HG03520 (cell line): ENCODE measurements at regions not wholly inside any gene's neighbourhood (a gene's known extent, or its start where the extent isn't known, plus 50 kb on each side); places are given as distances from the start of the nearest gene placed in this dataset.

Source experiments
- ATAC-seq: cut with Tn5 transposase; IDR thresholded peaks from one replicate; pipeline ENCODE4 v1.9.1; 2021; ENCODE audit warnings: mild to moderate bottlenecking, moderate library complexity; ENCODE audit not compliant: unreplicated experiment

DNA sequence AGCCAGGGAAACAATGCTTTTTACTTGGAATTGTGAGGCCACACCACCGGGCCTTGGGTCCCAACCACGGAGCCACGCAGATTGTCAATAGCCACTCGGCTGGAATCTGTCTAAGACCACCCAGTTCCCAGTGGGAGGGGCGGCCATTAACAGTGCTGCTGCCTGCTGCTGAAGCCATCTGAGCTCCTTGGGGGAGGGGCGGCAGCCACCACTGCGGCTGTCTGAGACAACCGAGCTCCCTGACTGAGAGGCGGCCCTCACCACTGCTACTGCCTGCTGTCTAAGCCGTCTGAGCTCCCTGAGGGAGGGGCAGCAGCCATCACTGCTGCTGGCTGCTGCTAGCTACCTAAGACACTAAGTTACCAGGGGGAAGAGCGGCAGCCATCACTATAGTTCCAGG, 64.3 kb downstream of the DMRTA2 start:
- no peak for ATAC-seq

DNA sequence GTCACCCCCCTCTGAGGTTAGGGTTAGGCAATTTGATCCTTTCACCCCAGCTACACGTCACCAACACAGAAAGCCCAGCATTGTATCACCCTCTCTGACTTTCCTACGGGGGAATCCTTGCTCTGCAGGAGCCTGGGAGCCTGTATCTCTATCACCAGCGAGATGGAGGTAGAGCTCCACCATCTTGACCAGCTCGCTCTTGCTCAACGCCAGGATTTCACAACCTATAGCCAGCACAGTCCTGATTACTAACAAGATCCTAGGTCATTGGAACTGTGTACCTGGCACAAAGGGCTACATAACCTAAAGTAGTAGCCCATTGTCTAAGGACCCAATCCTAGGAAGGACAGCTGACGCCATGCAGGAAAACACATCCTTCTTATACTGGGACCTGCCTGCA, 66.1 kb downstream of the DMRTA2 start:
- no peak for ATAC-seq

GRCh38 chr1:50354813-50355212, 68.4 kb downstream of the DMRTA2 start:
- ATAC-seq = no peak

DNA sequence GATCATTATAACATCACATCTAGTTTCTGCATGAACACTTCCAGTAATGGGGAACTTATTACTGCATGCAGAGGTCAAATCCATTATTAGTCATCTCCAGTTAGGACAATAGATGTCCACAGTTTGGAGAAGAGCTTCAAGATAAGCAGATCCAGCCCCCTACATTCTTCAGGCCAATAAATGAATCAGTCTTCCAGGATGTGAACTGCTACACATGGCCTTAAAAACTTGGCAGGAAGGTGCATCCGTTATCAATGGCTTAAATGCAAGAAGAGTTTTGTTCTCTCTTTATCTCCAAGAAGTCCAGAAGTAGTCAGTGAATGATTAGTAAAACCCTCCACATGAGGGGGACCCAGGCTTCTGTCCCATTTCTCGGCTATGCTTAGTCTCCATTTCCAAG, 70.8 kb downstream of the DMRTA2 start:
- ATAC-seq = no peak

- ATAC-seq = no peak
Measured at GRCh38 chr1:50350868-50351267, 72.4 kb downstream of the DMRTA2 start.

GRCh38 chr1:50350421-50350820, 72.8 kb downstream of the DMRTA2 start:
- ATAC-seq = no peak

- no peak for ATAC-seq
Measured at GRCh38 chr1:50349242-50349565, 74.0 kb downstream of the DMRTA2 start.

DNA sequence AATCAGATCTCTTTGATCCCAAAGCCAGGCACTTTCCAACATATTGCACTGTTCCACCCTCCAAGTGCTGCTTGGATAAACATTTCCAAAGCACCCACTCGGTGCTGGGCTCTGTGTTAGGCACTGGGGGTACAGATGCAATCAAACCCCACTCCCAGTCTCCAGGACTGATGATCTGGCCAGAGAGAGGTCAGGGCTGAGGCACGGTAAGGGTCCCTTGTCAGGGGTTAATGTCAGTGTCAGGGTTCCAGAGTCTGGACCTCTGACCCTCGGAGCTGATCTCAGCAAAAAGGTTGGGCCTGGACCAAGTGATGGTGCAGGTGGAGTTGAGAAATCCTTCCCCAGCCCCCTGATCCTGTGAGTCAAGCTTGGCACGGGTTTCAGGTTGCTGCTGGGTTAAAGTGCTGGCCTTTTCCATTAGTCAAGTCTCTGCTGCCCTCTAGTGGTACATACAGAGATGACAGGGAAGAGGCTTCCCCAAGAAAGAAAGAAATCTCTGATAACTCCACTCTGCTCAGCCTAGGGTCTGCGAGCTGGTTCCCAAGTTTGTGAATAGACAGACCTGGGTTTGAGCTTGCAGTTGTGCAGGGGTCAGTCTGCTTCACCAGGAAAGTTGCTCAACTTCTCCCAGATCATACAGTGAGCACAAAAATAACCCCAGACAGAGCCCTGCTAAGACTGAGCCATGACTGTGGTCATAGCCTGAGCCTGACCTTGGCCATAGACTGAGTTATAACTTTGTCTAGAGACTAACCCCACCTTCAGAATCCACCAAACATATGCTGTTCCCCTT, 74.6 kb downstream of the DMRTA2 start:
- ATAC-seq = peak; percentile 67

DNA sequence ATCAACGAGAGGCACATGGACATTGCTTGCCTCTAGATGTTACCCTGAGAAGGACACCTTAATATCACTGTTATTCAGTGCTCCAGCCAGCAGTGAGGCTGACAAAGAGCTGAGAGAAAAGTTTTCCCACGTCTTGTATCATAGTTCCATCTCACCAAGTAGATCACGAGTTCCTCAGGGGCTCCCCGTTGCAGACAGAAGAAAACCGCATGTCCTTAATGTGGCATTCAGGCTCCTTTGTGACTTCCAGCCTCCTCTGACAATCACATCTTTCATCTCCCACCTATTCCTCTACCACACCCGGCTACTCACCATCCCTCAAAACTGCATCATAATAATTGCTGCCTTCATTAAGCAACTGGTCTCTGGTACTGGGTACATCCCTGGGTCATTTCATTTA, 75.3 kb downstream of the DMRTA2 start:
- ATAC-seq = no peak

- no peak for ATAC-seq
Measured at GRCh38 chr1:50346621-50347020, 76.6 kb downstream of the DMRTA2 start.

DNA sequence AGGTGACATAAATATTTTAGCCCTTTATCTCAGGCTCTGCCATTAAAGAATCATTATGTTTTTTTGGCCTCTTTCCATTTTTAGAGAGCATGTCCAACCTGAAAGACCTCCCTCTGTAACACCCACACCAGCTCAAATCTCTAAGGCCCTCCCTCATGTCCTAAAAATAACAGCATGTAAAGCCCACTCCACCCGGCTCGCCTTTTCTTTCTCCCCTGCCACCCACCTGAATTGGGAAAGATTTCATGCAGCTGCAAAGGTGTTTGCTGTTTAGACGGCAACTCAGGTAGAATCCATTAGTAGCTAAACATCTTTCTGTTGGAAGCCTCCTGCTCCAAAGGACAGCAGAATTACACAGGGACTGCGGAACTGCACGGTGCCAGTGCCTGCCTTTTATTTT, 79.9 kb downstream of the DMRTA2 start:
- ATAC-seq = no peak

GRCh38 chr1:50342525-50342924, 80.7 kb downstream of the DMRTA2 start:
- ATAC-seq = no peak

DNA sequence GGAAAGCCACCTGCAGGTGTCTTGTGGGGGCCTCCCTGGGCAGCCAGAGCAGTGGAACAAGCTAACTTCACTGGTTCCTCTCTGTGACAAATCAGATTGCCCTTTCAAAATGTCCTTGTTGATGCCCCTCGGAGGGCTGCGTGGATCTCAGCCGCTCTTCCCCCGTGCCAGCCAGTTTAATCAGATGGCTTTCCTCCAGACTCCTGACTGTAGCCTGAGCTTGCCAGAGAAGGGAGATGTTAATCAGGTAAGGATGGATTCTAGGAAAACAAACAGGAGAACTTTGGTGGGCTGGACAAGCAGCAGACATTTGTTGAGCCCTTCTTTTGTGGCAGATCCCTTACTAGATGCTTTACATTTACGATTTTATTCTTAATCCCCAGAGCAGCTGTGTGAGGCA, 88.2 kb downstream of the DMRTA2 start:
- ATAC-seq = no peak

DNA sequence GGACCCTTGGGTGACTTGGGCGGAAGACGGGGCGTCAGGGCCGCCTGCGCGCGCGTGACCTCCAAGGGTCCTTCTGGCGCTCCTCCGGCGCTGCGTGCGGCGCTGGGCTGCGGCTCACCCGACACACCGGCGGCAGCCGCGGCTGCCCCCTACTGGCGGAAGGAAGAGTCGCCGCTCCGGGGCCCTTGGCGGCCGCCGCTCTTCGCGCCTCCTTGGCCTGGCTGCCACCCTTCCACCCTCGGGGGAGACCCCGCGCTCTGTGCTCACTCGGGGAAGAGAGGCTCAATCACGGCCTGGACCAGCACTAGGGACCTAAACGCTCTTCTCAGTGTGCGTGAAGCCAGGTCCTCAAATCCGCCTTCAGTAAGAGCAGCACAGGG, 89.7 kb downstream of the DMRTA2 start:
- ATAC-seq = peak; percentile 81

GRCh38 chr1:50332941-50333594, 90.2 kb downstream of the DMRTA2 start:
- ATAC-seq = peak; percentile 76

GRCh38 chr1:50329332-50329932, 93.8 kb downstream of the DMRTA2 start:
- no peak for ATAC-seq

DNA sequence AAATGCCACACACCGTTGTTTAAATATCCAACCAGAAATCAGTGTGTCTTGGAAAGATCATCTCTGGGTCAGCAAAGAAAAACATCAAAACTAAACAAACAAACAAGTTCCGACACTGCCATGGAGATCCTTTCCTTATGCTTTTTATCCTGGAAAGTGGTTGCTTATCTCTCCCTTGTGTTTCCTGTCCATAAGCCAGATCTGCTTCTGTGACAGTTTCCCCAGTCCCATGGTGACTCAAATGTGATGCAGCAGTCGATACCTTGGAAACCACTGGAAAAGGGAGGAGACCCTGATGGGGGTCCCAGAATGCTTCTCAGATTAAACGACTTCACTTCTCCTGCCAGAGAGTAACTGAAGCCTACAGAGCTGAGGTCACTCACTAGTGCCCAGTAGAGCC, 94.7 kb downstream of the DMRTA2 start:
- ATAC-seq = no peak

GRCh38 chr1:50326026-50326425, 97.2 kb downstream of the DMRTA2 start:
- no peak for ATAC-seq

- no peak for ATAC-seq
Measured at GRCh38 chr1:50322579-50322978, 100.7 kb downstream of the DMRTA2 start.

- ATAC-seq = no peak
Measured at GRCh38 chr1:50318428-50318827, 104.8 kb downstream of the DMRTA2 start.

GRCh38 chr1:50308878-50309277, 114.4 kb downstream of the DMRTA2 start:
- no peak for ATAC-seq

DNA sequence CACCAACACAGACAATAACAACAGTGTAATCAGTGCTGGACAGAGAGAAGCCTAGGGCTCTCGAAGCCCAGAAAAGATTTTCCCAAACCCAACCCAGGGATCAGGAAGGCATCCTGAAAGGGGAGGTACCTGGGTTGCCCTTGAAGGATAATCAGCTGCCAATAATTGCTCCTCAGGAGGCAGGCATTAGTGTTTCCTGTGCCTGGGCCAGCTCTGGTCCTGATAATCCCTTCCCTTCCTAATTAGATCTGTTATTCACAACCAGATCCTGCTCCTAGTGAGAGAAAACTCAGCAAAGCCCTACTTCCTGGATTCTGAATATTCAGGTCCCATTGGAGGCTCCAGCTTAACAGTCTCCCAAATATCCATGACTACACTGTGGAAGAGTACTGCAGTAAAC, 117.4 kb downstream of the DMRTA2 start:
- ATAC-seq = no peak
